Right hindlimb (tissue), 1 donor: ENCODE measurements at regions not wholly inside any gene's neighbourhood (a gene's known extent, or its start where the extent isn't known, plus 50 kb on each side); places are given as distances from the start of the nearest gene placed in this dataset.
"Not testable (repeated sequence)": the region's sequence is repeated elsewhere in the genome, so short reads cannot be mapped to it uniquely, and the experiment has no call there.

Experiments used
- DNase-seq: peaks from one replicate; pipeline ENCODE4 v3.0.0-alpha.2; 2018

DNA sequence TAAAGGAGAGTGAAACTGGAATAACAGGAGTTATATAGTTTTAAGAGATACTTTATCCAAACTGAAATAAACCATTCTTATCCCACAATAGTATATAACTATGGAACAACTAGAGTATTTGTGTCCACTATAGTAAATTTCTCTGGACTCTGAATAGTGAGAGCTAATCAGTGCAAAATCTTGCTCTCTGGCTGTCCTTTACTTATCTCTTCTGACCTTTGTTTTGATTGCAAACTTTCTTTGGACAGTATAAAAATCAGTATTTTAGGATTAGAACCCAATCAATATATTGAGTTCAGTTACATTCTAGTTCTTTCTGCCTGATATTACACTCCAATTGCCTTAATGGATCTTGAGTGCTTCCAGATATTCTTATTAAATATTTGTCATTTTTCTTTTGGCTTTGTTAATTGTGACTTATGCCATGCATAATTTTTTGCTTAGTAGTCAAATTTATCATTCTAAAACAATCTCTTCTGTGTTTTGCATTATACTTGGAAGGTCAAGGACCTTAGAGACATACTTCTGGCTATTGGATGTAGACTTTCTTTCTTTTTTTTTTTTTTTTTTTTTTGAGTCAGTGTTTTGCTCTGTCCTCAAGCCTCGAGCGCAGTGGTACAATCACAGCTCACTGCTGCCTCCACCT lies 89.9 kb upstream of the AMN1 start:
- DNase-seq, result no peak

DNA sequence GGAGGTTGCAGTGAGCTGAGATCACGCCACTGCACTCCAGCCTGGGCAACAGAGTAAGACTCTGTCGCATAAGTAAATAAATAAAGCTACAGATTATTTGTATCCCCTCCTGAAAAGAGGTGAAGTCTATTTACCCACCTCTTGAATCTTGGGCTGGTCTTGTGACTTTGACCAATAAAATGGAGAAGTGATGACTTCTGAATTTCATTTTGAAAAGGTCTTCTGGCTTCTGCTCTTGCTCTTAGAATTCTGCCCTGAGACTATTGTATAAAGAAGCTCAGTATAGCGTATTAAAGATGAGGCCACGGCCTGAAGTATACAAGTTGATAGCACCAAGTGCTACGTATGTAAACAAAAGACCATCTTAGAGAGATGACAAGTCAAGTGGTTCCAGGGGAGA lies 88.3 kb upstream of the AMN1 start:
- DNase-seq, result no peak

DNA sequence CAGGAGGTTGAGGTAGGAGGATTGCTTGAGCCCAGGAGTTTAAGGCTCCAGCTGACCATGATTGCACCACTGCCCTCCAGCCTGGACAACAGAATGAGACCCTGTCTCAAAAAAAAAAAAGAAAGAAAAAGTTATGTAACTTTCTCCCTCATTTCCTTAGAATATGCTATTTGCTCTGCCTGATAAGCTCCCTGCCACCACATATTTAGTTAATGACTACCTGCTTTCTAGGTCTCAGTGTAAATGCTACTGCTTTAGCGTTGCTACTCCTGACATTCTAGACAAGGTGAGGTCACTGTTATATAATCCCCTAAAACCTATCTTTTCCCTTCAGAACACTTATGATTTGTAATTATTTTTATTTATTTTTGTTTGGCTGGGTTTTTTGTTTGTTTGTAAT lies 86.3 kb upstream of the AMN1 start:
- no peak for DNase-seq

DNA sequence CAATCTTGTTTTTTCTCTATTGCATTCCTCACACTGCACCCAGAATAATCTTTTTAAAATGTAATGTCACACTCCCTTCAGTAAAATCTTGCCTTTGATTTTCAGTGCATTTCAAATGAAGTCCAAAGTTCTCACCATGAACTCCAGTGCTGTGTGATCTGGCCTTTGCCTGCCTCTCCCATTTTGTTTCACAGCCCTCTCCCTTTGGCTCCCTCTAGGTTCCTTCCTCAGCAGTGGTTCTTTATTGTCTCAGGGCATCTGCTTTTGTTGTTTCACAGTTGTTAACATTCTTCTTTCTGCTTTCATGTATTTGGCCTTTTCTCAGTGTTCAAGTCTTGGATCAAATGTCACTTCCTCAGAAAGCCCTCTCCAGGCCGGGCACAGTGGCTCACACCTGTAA lies 84.5 kb upstream of the AMN1 start:
- DNase-seq, result no peak

DNA sequence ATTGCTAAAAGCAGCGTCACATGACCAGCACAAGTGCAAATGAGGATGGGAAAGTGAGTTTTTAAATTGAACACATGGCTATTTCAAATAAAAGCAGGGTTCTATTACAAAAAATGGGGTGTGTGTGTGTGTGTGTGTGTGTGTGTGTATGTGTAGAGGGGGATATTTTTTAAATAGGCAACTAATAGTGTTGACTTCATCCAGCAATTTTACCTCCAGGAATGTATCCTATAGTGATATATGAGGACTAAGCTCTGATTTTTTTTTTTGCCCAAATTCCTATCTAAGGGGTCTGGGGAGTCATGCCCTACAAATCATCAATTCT lies 78.9 kb upstream of the AMN1 start:
- DNase-seq, result no peak

DNA sequence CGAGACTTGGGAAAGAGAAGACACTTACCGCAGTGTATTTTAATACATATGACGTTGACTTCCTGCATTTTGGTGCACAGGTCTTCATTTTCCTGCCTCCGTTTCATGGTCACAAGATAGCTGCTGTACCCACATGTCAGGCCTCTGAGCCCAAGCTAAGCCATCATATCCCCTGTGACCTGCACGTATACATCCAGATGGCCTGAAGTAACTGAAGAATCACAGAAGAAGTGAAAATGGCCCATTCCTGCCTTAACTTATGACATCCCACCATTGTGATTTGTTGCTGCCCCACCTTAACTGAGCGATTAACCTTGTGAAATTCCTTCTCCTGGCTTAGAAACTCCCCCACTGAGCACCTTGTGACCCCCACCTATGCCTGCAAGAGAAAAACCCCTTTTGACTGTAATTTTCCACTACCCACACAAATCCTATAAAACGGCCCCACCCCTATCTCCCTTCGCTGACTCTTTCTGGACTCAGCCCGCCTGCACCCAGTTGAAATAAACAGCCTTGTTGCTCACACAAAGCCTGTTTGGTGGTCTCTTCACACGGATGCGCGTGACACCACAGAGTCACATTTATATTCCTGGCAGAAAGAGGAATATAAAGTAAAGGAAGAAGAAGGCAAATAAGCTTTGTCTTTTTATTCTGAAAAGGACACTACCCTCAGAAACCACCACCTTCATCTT lies 78.4 kb upstream of the AMN1 start:
- not testable (repeated sequence) for DNase-seq

DNA sequence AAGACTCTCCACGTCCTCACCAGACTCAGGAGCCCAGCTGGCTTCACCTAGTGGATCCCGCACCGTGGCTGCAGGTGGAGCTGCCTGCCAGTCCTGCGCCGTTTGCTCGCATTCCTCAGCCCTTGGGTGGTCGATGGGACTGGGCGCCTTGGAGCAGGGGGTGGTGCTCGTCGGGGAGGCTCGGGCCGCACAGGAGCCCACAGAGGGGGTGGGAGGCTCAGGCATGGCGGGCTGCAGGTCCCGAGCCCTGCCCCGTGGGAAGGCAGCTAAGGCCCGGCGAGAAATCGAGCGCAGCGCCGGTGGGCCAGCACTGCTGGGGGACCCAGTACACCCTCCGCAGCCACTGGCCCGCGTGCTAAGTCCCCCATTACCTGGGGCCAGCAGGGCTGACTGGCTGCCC lies 76.9 kb upstream of the AMN1 start:
- DNase-seq, result not testable (repeated sequence)

DNA sequence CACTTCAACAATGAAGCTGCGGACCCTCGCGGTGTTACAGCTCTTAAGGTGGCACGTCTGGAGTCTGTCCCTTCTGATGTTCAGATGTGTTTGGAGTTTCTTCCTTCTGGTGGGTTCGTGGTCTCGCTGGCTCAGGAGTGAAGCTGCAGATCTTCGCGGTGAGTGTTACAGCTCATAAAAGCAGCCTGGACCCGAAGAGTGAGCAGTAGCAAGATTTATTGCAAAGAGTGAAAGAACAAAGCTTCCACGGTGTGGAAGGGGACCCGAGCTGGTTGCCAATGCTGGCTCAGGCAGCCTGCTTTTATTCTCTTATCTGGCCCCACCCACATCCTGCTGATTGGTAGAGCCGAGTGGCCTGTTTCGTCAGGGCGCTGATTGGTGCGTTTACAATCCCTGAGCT lies 75.9 kb upstream of the AMN1 start:
- DNase-seq, result not testable (repeated sequence)

DNA sequence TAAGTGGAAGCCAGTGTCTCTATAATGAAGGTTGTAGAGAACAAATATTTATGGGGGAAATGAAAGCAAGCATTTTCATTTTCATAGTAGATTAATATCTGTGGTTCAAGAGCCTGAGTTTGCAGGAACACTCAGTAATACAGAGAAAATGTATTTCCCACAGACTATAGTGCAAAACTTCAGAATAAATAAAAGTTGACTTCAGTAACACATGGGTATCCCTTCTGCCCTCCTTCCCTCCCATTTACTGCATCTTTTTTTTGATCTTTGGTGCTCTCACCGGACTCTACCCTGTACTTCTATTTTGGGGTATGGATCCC lies 75.3 kb upstream of the AMN1 start:
- DNase-seq, result no peak

DNA sequence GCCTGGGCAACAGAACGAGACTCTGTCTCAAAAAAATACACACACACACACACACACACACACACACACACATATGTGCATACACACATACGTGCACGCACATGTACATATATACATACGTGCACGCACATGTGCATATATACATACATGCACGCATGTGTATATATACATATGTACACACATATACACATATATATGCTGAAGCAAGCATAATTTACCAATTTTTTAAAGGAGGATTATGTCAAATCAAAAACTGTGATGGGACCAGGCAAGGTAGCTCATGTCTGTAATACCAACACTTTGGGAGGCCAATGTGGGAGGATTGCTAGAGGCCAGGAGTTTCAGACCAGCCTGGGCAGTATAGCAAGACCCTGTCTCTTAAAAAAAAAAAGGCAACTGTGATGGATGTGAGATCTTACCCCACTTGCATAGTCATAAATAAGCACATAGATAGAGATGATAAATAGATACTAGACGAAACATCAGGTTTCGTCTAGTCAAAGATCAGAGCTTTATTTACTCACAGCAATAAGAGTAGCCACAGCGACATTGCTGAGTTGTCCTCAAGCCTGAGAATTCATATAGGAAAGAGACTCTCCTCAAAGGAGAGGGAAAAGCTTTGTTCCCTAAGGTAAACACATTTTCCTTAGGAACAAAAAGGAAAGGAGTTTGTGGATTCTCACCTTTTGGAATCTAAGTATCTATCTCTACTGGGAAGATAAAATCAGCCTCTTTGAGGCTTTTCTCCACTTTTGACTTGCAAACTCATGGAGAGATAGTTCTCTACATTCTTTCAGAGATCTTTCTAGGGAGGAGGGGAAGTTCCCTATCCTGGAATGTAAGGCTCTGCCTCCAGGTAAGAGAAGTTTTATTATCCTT lies 74.7 kb upstream of the AMN1 start:
- DNase-seq, result no peak

DNA sequence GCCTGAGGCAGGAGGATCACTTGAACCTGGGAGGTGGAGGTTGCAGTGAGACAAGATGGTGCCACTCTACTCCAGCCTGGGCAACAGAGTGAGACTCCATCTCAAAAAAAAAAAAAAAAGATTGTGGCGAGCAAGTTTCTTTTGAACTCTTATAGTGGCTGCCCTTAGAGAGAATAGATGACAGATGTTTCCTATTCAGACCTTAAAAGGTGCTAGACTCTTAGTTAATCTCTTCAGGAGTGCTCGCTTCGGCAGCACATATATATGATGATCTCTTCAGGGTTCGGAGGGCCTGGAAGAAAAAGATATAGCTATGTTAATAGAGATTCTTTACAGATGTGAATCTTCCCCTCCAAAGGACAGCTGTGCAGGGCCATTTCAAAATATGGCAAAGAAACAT lies 73.1 kb upstream of the AMN1 start:
- no peak for DNase-seq

DNA sequence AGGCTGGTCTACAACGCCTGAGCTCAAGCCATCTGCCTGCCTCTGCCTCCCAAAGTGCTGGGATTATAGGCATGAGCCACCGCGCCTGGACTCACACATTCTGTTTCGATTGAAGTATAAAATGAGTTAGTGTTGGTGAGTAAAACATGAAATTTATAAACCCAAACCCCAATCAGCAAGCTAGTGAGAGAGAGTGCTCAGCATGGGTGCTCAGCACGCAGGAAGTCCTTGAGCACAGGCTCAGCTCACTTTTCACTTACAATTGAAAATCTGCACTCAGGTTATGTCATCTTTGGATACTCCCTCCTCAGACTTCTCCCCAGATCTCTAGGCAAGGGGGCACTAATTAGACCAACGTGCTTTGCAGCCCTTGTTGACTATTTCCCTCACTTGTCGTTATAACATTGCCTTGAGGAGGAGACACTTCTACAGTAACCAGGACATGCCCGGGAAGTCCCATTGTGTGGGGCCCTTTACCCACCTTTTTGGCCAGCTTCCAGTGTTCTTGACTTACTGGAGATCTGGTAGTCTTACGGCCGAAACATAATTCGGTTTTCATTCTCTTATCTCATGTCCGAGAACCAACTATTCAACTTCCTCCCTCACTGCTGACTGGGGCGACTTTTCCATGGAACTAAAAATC lies 68.5 kb upstream of the AMN1 start:
- no peak for DNase-seq

DNA sequence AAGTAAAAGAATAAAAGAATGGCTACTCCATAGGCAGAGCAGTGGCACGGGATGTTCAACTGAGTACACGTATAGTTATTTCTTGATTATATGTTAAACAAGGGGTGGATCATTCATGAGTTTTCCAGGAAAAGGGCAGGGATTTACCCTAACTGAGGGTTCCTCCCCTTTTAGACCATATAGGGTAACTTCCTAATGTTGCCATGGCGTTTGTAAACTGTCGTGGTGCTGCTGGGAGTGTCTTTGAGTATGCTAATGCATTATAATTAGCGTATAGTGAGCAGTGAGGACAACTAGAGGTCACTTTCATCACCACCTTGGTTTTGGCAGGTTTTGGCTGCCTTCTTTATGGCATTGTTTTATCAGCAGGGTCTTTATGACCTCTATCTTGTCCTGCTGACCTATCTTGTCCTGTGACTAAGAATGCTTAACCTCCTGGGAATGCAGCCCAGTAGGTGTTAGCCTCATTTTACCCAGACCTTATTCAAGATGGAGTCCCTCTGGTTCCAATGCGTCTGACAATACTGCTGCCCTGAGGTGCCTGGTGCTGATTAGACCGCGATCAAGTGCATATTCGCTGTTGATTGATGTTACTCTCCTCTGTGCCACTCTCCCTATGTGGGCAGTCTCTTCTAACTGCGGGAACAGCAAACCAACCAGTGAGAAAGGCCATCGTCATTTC lies 67.6 kb upstream of the AMN1 start:
- DNase-seq, result no peak

DNA sequence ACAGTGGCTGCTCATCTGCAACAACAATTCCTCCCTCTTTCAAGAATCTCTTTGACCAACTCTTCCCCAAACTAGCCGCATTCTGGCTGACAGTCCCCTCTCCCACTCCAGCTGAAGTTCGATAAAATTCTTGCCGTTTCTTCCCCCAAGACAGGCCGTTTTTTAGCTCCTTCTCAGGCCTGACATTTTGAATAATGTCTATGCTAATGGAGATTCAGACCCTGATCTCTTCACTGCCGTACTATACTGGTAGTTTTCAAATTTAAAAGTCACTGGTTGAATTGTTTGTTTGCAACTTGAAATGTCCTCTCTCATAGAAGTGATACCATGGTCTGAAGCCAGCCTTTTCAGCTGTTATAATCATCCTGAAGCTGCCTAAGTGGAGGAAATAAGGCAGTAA lies 65.9 kb upstream of the AMN1 start:
- DNase-seq, result no peak

DNA sequence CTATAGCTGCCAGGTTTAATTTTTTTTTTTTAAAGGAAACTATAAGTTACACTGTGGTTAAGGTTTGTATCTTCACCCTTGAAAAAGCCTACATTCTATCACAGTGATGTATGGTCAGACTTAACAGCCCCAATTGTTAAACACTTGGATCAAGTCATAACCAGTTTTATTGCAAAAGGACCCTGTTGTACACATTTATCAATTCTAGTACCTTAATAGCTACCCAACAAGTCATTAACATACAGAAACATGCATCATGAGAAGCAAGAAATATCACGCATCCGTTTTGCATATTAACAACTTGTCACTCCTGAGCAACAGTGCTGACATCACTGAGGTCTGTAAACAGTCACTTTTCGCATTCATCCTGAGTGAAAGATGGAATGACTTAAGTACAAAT lies 62.4 kb upstream of the AMN1 start:
- not testable (repeated sequence) for DNase-seq

DNA sequence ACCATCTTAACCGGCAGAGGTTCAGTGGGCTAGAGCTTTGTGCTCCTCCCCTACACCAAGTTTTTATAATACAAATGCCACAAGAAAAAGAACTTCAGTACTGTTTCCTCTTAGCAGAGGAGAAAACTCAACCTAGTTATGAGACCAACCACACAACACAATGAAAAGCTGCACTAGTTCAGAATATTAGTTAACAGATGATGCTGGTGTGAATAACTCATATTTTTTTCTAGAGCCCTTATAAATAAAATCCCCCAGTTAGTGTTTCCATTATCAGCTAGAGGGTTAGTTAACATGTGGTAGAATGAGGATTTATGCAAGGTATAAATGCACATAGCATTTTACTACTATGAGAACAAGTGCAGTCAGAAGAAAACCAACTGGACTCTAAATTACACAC lies 61.9 kb upstream of the AMN1 start:
- DNase-seq, result no peak

DNA sequence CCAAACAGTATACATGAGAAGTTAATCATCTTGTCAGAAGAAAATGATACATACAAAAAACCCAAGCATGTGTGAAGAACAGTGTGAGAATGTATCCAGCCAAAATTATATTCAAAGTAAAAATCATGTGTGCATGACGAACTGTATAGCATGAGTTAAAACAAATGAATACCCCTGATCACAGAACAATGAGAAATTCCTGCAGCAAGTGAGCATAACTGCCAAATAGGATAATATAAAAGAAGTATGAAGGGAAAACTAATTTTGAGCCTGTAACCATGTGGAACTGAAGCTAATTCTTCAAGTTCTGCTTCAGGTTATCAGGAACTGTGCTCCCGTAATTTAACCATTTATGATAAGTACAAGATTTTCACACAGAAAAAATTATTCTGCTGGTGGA lies 56.5 kb upstream of the AMN1 start:
- no peak for DNase-seq

DNA sequence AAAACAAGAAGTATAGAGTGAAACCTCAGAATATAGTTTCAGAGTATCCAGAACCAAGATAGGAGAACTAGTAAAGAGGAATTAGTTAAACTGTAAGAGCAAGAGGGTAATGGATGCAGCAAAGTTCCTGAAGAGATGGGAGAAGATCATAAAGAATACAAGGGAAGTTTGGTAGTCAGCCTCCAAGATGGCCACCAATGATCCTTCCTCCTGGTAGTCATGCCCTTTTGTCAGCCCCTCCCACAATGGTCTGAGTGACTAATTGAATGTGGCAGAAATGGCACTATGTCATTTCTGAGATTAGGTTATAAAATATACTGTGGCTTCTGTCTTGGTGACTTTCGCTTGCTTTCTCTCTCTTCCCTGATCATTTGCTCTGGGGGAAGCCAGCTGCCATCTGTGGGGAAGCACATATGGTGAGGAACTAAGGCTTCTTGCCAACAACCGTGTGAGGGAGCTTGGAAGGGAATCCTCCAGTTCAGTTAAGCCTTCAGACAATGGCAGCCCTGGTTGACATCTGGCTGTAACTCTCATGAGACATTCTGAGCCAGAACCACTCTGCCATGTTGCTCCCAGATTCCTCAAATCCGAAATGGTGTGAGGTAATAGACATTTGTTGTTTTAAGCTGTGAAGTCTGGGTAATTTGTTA lies 55.3 kb upstream of the AMN1 start:
- no peak for DNase-seq

DNA sequence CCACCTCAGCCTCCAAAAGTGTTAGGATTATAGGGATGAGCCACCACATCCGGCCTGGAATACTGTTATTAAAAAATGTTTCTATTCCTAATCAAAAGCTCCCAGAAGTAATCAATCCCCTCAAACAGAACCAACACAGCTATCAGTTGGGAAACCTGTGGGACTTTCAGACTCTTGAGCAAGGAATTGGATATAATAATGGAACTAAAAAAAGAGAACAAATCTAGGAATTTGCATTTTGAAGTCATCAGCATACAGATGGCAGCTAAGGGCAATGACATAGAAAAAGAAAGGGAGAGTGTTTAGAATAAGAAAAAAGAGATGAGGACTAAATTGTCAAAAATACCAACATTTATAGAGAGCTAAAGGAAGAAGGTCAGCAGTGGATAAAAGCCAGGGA lies 54.7 kb upstream of the AMN1 start:
- DNase-seq, result no peak

DNA sequence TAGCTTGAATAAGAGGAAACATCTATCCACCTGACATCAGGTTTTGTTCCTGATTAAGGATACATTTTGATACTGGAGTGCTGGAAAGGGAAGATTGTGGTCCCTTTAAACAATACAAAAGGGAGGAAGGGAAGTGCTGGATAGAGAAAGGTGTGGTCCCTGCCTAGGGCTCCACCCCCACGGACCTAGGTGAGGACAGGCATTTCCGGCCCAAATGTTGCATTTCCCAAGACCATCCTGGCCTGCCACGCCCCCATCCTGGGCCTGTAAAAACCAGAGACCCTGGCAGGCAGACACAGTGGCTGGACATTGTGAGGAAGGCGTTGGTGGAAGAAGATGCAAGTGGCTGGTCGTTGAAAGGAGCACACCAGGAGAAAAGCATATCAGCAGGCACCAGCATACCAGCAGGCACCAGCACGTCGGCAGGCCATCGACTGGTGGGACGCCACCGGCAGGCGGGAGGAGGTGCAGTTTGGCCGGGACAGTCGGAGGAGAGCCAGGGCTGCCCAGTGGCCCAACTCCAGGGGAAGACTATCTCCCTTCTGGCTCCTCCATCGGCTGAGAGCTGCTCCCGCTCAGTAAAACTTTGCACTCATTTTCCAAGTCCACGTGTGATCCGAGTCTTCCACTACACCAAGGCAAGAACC lies 53.2 kb upstream of the AMN1 start:
- no peak for DNase-seq

DNA sequence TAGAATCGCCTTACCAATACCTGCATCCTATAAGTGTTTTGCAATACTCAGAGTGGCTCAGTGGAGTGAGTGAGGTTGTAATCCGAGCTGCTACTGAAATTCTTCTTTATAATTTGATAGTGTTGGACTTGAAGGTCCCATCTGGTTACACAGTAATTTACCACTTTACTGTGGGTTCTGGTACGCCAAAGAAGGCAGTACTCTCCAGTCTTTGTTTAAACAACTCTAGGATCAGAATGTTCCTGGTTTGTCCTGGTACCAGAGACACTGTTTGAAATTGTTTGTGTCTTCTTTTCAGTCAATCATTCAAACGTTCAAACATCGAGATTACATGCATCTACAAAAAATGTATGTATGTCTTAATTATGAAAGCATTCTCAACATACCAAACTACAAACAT lies 51.3 kb upstream of the AMN1 start:
- no peak for DNase-seq

DNA sequence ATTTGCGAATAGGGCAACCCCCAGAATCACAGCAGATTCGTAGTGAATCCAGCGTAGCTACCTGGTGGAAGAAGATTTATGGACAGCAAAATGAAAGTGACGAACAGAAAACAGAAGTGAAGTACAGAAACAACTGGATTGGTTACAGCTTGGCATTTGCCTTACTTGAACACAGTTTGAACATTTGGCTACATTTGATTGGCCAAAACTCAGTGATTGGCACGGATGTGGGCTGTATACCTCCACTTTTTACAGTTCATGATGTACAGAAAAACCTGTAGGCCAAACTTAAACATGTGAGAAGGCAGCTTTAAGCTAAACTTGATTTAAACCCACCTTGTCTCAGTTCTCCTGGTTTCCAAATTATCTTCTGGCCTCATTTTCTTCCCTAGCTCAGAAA lies 49.9 kb upstream of the AMN1 start:
- no peak for DNase-seq
